GM12872 (cell line): ENCODE measurements at regions not wholly inside any gene's neighbourhood (a gene's known extent, or its start where the extent isn't known, plus 50 kb on each side); places are given as distances from the start of the nearest gene placed in this dataset.

Experiments used
- TF ChIP-seq, protein P1 (sequence below): IDR thresholded peaks from 3 replicates; pipeline ENCODE4 v1.5.1; 2011; ENCODE audit warnings: low read depth, mild to moderate bottlenecking, low read length, moderate library complexity; ENCODE audit not compliant: insufficient read depth

DNA sequence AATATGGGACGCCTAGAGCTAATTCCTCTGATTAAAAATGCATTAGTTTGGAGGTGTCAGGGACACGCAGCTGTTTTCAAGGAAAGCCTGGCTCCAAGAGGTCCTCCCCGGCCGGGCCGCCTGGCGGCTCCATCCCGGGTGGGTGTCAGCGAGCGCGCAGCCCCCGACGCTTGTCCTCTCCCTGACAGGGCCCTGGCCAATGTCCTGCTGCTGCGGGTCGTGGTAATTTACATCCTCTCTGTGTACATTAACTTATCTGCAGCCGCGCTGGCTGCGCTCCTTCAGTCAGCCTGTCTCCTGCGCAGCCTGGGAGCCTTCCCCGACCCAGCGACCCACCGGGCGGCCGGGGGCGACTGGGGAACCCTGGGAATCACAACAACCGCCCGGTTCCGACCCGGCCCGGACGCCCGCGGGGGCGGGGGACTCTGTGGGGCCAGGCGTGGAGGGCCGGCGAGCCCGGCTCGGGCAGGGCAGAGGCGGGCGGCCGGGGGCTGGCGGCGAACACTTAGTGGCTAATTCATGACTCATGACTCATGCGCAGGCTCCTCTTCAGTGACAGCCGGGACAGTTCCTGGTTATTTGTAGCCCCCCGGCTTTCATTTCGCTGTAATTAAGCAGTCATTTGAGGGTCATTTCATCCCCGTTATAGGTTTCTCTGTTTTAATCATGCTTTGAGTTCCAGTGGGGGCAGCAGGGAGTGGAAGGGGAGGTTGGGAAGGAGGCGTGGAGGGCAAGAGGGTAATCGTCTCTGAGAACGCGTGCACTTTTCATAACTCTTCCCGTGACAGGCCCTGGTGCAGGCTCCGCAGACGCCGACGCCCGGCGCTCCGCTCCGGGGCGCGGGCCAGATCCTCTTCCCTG is 141.9 kb upstream of the CTAGE1 start:
- TF ChIP-seq, protein P1, sequence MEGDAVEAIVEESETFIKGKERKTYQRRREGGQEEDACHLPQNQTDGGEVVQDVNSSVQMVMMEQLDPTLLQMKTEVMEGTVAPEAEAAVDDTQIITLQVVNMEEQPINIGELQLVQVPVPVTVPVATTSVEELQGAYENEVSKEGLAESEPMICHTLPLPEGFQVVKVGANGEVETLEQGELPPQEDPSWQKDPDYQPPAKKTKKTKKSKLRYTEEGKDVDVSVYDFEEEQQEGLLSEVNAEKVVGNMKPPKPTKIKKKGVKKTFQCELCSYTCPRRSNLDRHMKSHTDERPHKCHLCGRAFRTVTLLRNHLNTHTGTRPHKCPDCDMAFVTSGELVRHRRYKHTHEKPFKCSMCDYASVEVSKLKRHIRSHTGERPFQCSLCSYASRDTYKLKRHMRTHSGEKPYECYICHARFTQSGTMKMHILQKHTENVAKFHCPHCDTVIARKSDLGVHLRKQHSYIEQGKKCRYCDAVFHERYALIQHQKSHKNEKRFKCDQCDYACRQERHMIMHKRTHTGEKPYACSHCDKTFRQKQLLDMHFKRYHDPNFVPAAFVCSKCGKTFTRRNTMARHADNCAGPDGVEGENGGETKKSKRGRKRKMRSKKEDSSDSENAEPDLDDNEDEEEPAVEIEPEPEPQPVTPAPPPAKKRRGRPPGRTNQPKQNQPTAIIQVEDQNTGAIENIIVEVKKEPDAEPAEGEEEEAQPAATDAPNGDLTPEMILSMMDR = no peak

DNA sequence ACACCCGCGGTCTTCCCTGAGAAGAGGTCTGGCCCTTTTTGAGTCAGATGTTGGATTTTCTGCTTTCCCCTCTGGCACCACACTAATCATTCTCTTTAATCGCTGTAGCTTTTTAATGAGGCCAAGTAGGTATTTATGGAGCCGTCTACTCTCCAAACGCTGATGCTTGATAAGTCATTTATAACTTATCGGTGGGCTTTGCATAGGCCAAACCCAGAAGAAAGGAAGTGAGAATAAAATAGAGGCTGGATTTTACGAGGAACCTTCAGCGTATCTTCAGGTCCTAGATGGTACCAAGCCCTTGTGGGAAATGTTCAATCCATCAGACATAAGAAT is 142.5 kb upstream of the CTAGE1 start:
- TF ChIP-seq, protein P1 = no peak

DNA sequence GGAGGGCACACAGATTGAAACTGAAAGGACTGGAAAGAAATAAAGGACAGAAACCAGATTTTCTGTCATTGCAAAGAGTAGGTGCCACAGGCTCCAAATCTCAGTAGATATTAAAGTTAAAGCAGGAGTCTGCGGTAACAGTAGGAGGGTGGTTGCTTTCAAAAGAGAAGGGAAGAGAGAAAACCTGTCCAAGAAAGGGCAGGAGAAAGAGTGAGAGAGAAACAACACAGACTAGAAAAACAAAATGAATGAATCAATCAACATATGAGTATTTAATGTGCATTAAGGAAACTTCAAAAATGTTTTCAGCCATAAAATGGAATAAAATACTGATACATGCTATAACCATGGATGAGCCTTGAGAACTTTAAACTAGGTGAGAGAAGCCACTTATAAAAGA is 143.1 kb upstream of the CTAGE1 start:
- TF ChIP-seq, protein P1 = no peak

DNA sequence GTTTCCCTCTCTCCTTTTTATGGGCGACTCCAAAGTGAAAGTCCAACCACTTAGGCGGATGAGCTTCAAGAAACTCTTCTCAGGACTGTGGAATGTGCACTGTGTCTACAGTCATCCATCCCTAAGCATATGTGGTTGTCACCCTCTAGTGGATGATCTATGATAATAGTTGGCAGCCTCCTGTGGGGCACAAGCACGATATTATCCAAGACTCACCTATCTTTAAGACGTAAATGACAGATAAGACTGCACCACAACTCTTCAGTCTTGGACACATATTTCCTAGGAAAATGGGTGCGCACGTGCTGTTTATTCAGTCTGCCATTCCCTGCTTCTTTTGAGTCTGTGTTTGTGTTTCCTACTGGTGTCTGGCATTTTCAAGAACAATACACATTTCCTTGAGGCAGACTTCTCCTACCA is 145.5 kb upstream of the CTAGE1 start:
- TF ChIP-seq, protein P1 = peak; percentile 61

DNA sequence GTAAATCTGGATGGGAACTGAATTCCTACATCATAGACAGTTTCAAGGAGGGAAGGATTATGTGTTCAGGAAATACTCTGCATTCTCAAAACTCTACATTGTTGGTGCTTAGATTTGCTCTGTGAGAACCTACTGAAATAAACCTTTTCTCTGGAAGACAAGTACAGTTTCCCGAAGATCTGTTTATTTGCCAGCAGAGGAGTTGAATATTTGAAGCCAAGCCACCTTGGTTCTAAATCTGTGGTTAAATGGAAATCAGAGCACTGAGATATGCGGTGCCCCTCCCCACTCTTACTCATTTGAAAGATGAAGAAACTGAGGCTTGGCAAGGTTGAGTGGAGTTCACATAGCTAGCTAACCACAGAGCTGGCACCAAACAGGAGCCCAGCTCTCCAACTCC is 146.3 kb upstream of the CTAGE1 start:
- TF ChIP-seq, protein P1 = no peak

DNA sequence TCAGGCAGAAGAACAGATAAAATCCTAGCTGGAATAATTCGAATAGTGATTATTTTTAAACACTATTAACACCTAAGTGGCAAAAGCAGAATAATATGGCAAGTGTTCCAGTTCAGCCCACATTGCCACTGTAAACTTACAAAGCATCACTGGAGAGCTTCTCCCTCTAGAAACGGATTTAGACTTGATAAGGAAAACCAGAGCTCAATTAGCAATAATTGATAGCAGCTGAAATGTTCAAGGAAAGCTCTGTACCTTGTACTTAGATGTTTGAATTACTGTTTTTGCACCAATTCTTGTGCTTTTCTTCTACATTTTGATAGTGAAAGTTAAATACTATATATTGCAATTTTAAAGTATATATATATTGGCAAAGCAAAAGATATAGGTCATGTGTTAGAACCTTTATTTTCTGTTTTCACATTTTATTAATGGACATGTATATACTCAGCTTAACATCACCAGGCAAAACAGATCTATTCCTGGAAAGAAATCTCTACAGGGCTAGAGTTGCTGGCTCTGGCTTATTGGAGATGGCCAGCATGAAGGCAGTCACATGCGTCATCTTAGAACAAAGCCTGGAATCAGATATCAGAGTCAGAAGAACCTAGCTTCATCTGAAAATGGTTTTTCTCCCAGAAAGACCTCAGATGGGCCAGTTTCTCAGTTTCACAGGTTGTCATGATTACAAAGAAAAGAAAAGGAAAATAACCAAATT is 149.1 kb upstream of the CTAGE1 start:
- TF ChIP-seq, protein P1 = no peak

DNA sequence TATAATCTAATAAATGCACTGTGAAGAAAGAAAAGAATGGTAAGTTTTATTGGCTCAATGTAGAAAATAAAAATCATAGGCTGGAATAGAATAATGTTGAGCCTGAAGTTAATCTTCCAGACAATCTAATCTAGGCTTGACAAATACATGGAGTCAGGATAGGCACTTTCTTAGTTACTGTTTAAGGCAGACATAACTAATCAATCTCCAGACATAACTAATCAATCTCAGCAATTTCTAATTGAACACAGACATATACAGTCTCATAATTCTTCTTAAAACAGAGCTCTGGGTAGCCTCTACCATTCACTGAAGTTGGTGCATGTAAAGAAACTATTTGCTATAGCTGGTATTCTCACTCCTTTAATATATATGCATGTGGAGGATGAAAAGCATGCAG is 150.1 kb upstream of the CTAGE1 start:
- TF ChIP-seq, protein P1 = no peak
